Right hindlimb (tissue), 1 donor: ENCODE measurements at regions not wholly inside any gene's neighbourhood (a gene's known extent, or its start where the extent isn't known, plus 50 kb on each side); places are given as distances from the start of the nearest gene placed in this dataset.

Source experiments
- DNase-seq: peaks from one replicate; pipeline ENCODE4 v3.0.0-alpha.2; 2018

GRCh38 chr5:118257066-118257465, 731.3 kb downstream of the DTWD2 start:
- no peak for DNase-seq

GRCh38 chr5:118253225-118254061, 734.9 kb downstream of the DTWD2 start:
- DNase-seq, result peak; percentile 41

- no peak for DNase-seq
These were observed 739.0 kb downstream of the DTWD2 start for GRCh38 chr5:118249386-118249785.

GRCh38 chr5:118247458-118247857, 740.9 kb downstream of the DTWD2 start:
- no peak for DNase-seq

GRCh38 chr5:118243613-118244012, 744.7 kb downstream of the DTWD2 start:
- no peak for DNase-seq

- DNase-seq, result no peak
These were observed 745.3 kb downstream of the DTWD2 start for GRCh38 chr5:118243068-118243467.

- DNase-seq, result no peak
These were observed 752.1 kb downstream of the DTWD2 start for GRCh38 chr5:118236108-118236849.

GRCh38 chr5:118233606-118234005, 754.7 kb downstream of the DTWD2 start:
- DNase-seq, result no peak

- no peak for DNase-seq
These were observed 759.9 kb downstream of the DTWD2 start for GRCh38 chr5:118228489-118228888.

GRCh38 chr5:118224546-118224945, 763.8 kb downstream of the DTWD2 start:
- DNase-seq, result no peak

- no peak for DNase-seq
These were observed 767.7 kb downstream of the DTWD2 start for GRCh38 chr5:118220556-118221195.

- no peak for DNase-seq
These were observed 776.7 kb downstream of the DTWD2 start for GRCh38 chr5:118211606-118212005.

- no peak for DNase-seq
These were observed 780.3 kb downstream of the DTWD2 start for GRCh38 chr5:118208031-118208453.

GRCh38 chr5:118199801-118200200, 788.5 kb downstream of the DTWD2 start:
- DNase-seq, result no peak

GRCh38 chr5:118196229-118196628, 792.1 kb downstream of the DTWD2 start:
- DNase-seq, result no peak

- no peak for DNase-seq
These were observed 793.1 kb downstream of the DTWD2 start for GRCh38 chr5:118195211-118195610.

- no peak for DNase-seq
These were observed 795.0 kb downstream of the DTWD2 start for GRCh38 chr5:118193194-118193905.

- DNase-seq, result no peak
These were observed 803.3 kb downstream of the DTWD2 start for GRCh38 chr5:118185018-118185417.

GRCh38 chr5:118176146-118176545, 812.2 kb downstream of the DTWD2 start:
- DNase-seq, result no peak

GRCh38 chr5:118174671-118175070, 813.7 kb downstream of the DTWD2 start:
- no peak for DNase-seq

- DNase-seq, result no peak
These were observed 815.0 kb downstream of the DTWD2 start for GRCh38 chr5:118173340-118173739.

GRCh38 chr5:118165619-118166018, 822.7 kb downstream of the DTWD2 start:
- DNase-seq, result no peak

GRCh38 chr5:118156181-118156580, 832.2 kb downstream of the DTWD2 start:
- DNase-seq, result no peak
